ENCODE measurements at regions not wholly inside any gene's neighbourhood (a gene's known extent, or its start where the extent isn't known, plus 50 kb on each side); places are given as distances from the start of the nearest gene placed in this dataset.
A peak's percentile ranks its signal among the peaks of the same experiment; 100 is the strongest.

DNA sequence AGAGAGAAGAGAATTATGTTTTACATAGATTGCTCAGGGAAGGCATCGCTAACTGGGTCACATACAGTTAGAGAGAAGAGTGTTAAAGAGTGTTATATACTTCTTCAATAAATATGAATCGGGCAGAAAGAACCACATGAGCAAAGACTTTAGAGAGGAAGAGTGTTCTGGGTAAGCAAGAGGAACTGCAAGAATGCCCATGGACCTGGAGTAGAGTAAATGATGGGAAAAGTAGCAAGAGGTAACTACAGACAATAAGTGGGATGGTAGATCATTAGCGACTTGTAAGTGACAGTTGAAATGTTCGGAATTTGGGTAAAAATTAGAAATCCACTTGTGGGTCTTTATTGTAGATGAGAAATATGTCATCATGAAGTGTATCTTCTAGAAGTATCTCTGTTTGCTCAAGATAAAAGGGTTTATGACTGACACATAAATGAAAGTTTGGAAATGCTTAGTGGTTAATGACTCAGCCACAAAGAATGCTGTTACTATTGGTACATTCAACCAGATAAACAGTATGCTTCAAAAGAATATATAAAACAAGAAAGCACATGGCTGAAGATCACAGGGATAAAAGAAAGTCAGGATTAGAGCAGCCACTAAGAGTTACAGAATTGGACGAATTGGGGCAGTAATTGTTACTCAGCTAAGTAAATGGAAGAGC, 229.3 kb downstream of the CASP12 start:
- no peak for TF ChIP-seq FOXM1 (IDR thresholded peaks at IDR 0.05; ENCODE audit: borderline replicate concordance, low read depth)
- TF ChIP-seq, protein P1, sequence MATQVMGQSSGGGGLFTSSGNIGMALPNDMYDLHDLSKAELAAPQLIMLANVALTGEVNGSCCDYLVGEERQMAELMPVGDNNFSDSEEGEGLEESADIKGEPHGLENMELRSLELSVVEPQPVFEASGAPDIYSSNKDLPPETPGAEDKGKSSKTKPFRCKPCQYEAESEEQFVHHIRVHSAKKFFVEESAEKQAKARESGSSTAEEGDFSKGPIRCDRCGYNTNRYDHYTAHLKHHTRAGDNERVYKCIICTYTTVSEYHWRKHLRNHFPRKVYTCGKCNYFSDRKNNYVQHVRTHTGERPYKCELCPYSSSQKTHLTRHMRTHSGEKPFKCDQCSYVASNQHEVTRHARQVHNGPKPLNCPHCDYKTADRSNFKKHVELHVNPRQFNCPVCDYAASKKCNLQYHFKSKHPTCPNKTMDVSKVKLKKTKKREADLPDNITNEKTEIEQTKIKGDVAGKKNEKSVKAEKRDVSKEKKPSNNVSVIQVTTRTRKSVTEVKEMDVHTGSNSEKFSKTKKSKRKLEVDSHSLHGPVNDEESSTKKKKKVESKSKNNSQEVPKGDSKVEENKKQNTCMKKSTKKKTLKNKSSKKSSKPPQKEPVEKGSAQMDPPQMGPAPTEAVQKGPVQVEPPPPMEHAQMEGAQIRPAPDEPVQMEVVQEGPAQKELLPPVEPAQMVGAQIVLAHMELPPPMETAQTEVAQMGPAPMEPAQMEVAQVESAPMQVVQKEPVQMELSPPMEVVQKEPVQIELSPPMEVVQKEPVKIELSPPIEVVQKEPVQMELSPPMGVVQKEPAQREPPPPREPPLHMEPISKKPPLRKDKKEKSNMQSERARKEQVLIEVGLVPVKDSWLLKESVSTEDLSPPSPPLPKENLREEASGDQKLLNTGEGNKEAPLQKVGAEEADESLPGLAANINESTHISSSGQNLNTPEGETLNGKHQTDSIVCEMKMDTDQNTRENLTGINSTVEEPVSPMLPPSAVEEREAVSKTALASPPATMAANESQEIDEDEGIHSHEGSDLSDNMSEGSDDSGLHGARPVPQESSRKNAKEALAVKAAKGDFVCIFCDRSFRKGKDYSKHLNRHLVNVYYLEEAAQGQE (IDR thresholded peaks at IDR 0.05; ENCODE audit: low read depth), result no peak
- TF ChIP-seq NFIC (IDR thresholded peaks at IDR 0.05), result no peak
- peak; percentile 18; the same call in 1 of the 2 replicates for TF ChIP-seq TEAD4 (IDR thresholded peaks at IDR 0.05)
- no peak for TF ChIP-seq CEBPB (IDR thresholded peaks at IDR 0.05)
